ENCODE measurements at regions not wholly inside any gene's neighbourhood (a gene's known extent, or its start where the extent isn't known, plus 50 kb on each side); places are given as distances from the start of the nearest gene placed in this dataset.
"Not testable (repeated sequence)": the region's sequence is repeated elsewhere in the genome, so short reads cannot be mapped to it uniquely, and the experiment has no call there.

DNA sequence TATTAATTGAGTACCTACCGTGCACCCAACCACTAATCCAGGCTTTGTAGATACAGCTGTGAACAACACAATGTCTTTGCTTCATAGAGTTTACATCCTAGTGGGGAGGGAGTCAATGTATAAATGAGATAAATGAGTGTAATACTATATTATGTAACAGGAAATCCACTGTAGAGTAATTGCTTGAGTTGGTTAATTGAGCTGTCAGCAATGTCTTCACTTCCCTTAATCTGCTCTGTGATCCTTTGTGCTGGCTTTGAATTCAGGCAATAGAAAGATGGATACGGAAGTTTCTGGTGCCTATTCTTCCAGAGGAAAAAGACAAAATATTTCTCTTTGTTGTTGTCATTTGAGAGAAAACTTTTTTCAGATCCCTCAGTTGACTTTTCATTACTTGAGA is 104.0 kb upstream of the SLC16A7 start:
- H3K27me3 ChIP-seq = no peaks in the 10 kb centered on the region
- intact Hi-C loops (cut with DNase I) = no loop called here
- WGBS, 2 donors = 52 to 56% methylated on average over 2 of the region's 2 CpGs

DNA sequence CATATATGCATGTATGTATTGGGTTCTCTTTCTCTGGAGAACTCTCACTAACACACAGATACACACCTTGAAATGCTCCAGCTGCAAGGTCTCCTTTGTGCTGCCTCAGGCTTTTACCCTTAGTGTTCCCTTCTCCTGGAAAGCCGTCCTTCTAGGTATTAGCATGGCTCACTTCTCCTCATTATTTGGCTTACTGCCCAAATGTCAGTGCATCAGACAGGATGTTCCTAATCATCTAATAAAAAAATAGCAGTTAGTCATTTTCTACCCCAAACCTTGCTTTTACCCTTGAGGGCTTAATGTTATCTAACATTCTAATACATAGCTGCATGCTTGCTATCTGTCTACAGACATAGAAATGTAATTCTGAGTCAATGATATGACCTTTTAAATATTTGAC is 109.0 kb upstream of the SLC16A7 start:
- H3K27ac ChIP-seq = no peak overlapping the region
- no peaks in the 10 kb centered on the region for H3K27me3 ChIP-seq
- no peak for TF ChIP-seq POLR2A (IDR thresholded peaks at IDR 0.05)
- TF ChIP-seq, protein P1, sequence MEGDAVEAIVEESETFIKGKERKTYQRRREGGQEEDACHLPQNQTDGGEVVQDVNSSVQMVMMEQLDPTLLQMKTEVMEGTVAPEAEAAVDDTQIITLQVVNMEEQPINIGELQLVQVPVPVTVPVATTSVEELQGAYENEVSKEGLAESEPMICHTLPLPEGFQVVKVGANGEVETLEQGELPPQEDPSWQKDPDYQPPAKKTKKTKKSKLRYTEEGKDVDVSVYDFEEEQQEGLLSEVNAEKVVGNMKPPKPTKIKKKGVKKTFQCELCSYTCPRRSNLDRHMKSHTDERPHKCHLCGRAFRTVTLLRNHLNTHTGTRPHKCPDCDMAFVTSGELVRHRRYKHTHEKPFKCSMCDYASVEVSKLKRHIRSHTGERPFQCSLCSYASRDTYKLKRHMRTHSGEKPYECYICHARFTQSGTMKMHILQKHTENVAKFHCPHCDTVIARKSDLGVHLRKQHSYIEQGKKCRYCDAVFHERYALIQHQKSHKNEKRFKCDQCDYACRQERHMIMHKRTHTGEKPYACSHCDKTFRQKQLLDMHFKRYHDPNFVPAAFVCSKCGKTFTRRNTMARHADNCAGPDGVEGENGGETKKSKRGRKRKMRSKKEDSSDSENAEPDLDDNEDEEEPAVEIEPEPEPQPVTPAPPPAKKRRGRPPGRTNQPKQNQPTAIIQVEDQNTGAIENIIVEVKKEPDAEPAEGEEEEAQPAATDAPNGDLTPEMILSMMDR (IDR thresholded peaks at IDR 0.05) = no peak
- H3K36me3 ChIP-seq = no peaks in the 10 kb centered on the region
- intact Hi-C loops (cut with DNase I) = no loop called here
- no peaks in the 10 kb centered on the region for H3K9me3 ChIP-seq
- no peaks in the 10 kb centered on the region for H3K4me1 ChIP-seq
- DNase-seq = no peak
- 0% methylated on average over 1 of the region's 1 CpG for WGBS, 2 donors
- H3K4me3 ChIP-seq = no peak overlapping the region

More for the DNA sequence above, 104.0 kb upstream of the SLC16A7 start:
- H3K4me1 ChIP-seq = no peaks in the 10 kb centered on the region
- no peak overlapping the region for H3K4me3 ChIP-seq
- DNase-seq = no peak
- no peak overlapping the region for H3K27ac ChIP-seq
- no peaks in the 10 kb centered on the region for H3K9me3 ChIP-seq
- TF ChIP-seq POLR2A (IDR thresholded peaks at IDR 0.05) = no peak
- TF ChIP-seq, protein P1 (IDR thresholded peaks at IDR 0.05) = no peak
- H3K36me3 ChIP-seq = no peaks in the 10 kb centered on the region

DNA sequence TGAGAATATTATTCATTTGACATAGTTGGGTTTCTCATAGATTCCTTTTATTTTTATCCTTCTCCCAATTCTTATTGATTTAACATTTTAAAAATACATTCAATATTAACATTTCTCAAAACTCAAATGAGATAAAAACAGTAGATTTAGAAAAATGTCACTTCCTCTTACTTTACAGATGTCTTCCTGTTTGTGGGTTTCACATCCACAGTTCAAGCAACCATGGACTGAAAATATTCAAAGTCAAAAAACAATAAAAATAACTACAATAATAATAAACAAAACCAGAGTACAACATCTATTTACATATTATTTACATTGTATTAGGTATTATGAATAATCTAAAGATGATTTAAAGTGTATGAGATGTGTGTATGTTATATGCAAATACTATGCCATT is 111.3 kb upstream of the SLC16A7 start:
- H3K27ac ChIP-seq = no peak overlapping the region
- TF ChIP-seq POLR2A (IDR thresholded peaks at IDR 0.05) = no peak
- TF ChIP-seq, protein P1 (IDR thresholded peaks at IDR 0.05) = no peak
- no peaks in the 10 kb centered on the region for H3K27me3 ChIP-seq
- H3K9me3 ChIP-seq = no peaks in the 10 kb centered on the region
- H3K4me3 ChIP-seq = no peak overlapping the region
- H3K4me1 ChIP-seq = no peaks in the 10 kb centered on the region
- intact Hi-C loops (cut with DNase I) = no loop called here
- DNase-seq = no peak
- no peaks in the 10 kb centered on the region for H3K36me3 ChIP-seq

- H3K27ac ChIP-seq; H3K27me3 ChIP-seq; H3K4me3 ChIP-seq; H3K4me1 ChIP-seq; intact Hi-C loops (cut with DNase I); H3K9me3 ChIP-seq; DNase-seq; H3K36me3 ChIP-seq: not testable (repeated sequence)
Observed at GRCh38 chr12:59474236-59474635, 121.6 kb upstream of the SLC16A7 start.

DNA sequence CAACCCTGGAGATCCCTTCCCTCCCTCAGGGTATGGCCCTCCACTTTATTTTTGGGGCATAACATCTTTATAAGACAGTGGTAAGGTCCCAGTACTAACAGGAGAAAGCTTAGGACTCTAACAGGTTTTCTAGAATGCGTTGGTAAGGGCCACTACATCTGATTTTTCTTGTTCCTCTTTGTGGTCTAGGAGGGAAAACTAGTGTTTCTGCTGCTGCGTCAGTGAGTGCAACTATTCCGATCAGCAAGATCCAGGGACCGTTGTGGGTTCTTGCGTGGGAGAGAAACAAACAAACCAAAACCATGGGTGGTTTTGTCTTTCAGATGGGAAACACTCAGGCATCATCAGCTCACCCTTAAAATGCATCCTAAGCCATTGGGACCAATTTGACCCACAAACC is 123.6 kb upstream of the SLC16A7 start:
- no peak overlapping the region for H3K27ac ChIP-seq
- DNase-seq = no peak
- H3K36me3 ChIP-seq = no peaks in the 10 kb centered on the region
- H3K4me3 ChIP-seq = no peak overlapping the region
- 56 to 79% methylated on average over 3 to 5 of the region's 5 CpGs for WGBS, 2 donors
- TF ChIP-seq POLR2A (IDR thresholded peaks at IDR 0.05) = no peak
- TF ChIP-seq, protein P1 (IDR thresholded peaks at IDR 0.05) = no peak
- H3K4me1 ChIP-seq = no peaks in the 10 kb centered on the region
- intact Hi-C loops (cut with DNase I) = no loop called here
- no peaks in the 10 kb centered on the region for H3K27me3 ChIP-seq
- H3K9me3 ChIP-seq = no peaks in the 10 kb centered on the region

DNA sequence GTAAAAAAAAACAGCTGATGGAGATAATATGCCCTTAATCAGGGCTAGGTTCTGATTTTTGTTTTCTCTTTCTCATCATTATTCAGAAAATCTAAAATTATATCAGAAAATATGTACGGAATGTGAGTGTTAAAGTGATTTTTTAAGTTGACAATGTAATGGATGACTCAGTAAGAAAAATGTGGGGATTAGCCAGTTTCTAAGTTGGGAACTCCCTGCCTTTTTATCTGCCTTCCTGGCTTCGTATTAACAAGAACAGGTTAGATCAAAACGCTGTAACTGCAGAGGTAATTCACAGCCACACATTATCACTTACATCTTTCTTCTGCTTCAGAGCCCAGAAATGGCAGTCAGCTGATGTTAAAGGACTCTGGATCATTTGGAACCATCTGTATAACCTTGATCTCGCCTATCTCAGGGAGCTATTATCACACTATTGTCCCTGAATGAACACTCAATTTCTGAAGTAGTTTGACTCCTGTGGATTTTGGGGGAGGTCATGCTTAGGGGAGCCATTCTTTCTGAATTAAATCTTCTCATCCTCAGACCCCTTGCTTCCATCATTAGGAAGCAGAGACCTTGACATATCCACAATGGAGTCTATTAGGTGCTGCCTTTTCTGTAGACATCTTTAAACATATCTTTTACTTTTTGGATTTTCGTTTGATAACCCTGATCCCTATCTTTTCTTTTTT is 135.7 kb upstream of the SLC16A7 start:
- no peak for DNase-seq
- Histone ChIP-seq H3K4me1 (peaks cover 0 to 5% (median 0%) of the 10 kb centered on the region in 3 donors), H3K4me3 (no peak overlapping the region), H3K27ac (no peak overlapping the region), H3K9me3 (no peaks in the 10 kb centered on the region), H3K27me3 (no peaks in the 10 kb centered on the region), H3K36me3 (no peaks in the 10 kb centered on the region)
- WGBS, 2 donors = 35 to 46% methylated on average over 5 of the region's 5 CpGs
- intact Hi-C loops (cut with DNase I) = no loop called here
- TF ChIP-seq, protein P1 (IDR thresholded peaks at IDR 0.05) = no peak
- TF ChIP-seq POLR2A (IDR thresholded peaks at IDR 0.05) = no peak

Data from esophagus squamous epithelium (tissue), 5 donors.